GM10266 (cell line): ENCODE measurements at regions not wholly inside any gene's neighbourhood (a gene's known extent, or its start where the extent isn't known, plus 50 kb on each side); places are given as distances from the start of the nearest gene placed in this dataset.

Experiments used
- DNase-seq: peaks from one replicate; pipeline ENCODE4 v3.0.0; 2012; ENCODE audit errors: extremely low spot score
- TF ChIP-seq, protein P1 (sequence below): IDR thresholded peaks from 2 replicates; pipeline ENCODE4 v1.5.1; 2012; ENCODE audit warnings: mild to moderate bottlenecking, low read depth; ENCODE audit not compliant: control insufficient read depth, insufficient read depth; ENCODE audit errors: missing control alignments

DNA sequence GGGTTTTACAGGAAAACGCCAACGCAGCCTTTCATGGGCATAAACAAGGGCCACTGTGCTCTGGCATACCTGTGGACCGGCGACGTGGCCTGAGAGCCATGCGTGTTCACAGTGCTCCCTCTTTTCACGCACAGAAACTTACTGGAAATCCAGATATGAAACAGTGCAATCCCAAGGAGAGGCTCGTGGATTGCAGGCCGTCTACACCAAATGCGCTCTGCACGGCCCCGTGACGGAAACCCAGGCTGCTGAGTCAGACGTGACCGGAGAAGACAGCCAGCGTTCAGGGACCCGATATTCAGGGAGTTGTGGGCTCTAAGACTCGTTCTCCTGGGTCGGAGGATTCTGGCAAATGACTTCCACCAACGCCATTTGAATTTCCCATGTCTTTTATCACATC, 129.2 kb downstream of the FOXL1 start:
- no peak for DNase-seq
- TF ChIP-seq, protein P1, sequence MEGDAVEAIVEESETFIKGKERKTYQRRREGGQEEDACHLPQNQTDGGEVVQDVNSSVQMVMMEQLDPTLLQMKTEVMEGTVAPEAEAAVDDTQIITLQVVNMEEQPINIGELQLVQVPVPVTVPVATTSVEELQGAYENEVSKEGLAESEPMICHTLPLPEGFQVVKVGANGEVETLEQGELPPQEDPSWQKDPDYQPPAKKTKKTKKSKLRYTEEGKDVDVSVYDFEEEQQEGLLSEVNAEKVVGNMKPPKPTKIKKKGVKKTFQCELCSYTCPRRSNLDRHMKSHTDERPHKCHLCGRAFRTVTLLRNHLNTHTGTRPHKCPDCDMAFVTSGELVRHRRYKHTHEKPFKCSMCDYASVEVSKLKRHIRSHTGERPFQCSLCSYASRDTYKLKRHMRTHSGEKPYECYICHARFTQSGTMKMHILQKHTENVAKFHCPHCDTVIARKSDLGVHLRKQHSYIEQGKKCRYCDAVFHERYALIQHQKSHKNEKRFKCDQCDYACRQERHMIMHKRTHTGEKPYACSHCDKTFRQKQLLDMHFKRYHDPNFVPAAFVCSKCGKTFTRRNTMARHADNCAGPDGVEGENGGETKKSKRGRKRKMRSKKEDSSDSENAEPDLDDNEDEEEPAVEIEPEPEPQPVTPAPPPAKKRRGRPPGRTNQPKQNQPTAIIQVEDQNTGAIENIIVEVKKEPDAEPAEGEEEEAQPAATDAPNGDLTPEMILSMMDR, result no peak

DNA sequence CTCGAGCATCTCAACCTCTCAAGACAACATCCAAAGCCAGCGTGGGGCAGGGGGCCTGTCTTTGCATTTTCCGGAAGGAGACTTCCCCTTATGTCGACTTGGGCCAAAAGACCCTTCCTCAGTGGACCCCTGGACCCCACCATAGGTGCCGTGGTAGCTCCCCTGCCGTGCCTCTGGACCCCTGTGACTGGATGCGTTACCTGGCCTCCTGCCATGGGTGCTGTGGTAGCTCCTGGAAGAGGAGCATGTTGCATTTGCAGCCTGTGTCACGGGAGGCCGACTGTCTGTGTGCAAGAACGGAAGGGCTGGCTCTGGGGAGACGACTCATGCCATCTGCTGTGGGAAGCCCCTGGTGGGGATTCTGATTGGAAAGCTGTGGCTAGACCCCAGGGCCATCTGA, 130.1 kb downstream of the FOXL1 start:
- TF ChIP-seq, protein P1, result no peak

DNA sequence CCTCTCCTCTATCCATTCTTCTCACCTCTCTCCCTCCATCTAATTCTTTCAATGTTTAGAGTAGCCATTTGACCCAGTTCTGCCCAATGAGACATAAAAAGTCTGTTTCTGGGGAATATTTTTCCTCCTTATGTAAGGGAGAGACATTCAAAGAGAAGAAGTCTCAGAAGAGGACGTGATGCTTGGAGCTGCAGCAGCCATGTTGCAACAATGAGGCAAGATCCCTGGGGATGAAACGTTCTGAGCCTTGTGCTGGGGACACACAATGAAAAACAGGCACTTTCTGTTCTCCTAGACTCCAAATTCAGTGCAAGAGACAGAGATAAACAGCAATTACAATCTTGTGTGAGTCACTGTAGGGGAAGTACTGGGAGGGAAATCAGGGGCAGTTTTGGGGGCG, 130.8 kb downstream of the FOXL1 start:
- TF ChIP-seq, protein P1, result no peak
- DNase-seq, result no peak

More for the DNA sequence above, 130.1 kb downstream of the FOXL1 start:
- no peak for DNase-seq

DNA sequence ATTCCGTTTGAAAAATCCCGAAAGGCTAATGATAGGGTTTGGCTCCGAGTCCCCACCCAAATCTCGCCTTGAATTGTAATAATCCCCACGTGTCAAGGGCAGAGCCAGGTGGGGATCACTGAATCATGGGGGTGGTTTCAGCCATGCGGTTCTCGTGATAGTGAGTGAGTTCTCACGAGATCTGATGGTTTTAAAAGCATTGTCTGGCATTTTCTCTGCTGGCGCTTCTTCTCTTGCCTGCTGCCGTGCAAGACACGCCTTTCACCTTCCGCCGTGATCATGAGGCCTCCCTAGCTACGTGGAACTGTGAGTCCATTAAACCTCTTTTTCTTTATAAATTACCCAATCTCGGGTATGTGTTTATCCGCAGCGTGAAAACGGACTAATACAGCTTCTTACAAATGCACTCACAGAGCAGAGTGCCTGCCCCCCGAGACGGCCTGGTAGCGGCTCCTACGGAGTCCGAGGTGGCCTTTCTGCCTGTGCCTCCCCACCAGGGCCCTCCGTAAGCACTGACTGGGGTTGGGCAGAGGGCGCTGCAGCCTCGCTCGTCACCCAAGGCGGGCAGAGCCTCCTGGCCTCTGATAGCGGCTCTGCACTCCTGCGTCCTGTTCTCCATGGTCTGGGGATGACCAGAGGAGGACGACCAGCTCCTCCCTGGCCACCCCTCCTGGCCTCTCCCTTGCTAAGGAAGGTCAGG, 131.7 kb downstream of the FOXL1 start:
- TF ChIP-seq, protein P1, result no peak
- no peak for DNase-seq

DNA sequence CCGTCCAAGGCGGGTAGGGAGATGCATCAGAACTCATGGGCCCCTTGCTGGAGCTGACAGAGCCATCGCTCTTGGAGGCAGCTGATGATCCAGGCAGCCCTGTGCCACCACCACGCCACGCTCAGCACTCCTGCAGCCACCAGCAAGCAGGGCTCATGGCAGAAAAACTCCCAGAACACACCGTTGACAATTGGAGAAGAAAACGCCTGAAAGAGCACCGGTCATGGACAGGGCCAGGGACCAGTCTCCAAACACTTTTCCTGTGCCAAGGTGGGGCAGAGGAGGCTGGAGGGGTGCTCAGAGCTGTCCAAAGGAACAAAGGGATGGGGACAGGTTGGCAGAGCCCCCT, 132.2 kb downstream of the FOXL1 start:
- TF ChIP-seq, protein P1, result no peak
- DNase-seq, result no peak

DNA sequence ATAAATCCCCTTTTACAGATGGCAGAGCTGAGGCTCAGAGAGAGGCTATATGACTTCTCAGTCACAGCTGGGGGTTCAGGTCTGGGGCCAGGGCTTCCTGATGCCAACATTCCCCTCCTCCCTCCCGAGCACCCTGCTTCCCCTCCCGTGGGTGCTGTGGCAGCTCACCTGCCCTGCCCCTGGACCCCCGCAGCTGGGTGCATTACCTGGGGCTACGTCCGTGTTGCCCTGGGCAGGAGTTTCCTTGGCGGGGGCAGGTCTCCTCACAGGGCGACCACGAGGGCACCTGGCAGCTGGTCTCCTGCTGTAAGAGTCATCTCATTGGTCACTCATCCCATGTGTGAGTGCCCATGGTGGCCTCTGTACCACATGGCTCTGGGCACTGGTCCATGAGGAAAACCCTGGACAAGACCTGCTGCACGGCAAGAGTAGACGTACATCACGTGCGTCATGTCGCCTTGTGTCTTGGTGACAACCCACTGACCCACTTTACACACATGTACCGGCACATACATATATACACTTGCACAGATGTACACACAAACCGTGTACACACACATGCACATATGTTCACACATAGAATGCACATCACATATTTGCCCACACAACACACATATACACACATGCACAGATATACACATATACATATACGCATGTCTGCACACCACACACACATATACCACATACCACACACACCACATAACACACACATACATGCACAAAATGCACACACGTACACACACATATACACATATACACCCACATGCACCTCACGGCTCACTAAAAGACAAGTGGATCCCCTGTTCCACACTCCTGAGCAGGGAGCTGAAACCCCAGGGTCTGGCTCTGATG, 134.0 kb downstream of the FOXL1 start:
- no peak for DNase-seq
- TF ChIP-seq, protein P1, result no peak
